ENCODE measurements at regions not wholly inside any gene's neighbourhood (a gene's known extent, or its start where the extent isn't known, plus 50 kb on each side); places are given as distances from the start of the nearest gene placed in this dataset.
A peak's percentile ranks its signal among the peaks of the same experiment; 100 is the strongest.

DNA sequence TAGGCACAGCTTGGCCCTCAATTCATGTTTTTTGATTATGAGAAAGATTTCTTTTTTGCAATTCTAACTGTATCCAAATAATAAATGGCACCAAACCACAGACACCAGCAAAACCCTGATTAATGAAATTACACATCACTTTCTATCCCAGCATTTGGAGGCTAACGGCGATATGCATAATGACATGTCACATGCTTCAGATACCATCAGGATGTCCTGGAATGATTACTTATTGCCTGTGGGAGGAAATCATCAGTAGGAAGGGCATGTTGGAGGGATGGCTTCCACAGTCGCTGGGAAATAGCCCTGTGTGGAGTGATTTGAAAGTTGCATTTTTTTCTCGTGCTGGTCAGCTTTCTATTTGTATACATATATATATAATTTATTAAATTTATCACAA, 121.7 kb downstream of the CMPK2 start:
- DNase-seq (ENCODE audit: low read depth) = no peak

- DNase-seq (ENCODE audit: low read depth) = no peak
Measured at GRCh38 chr2:6747433-6747832, 118.3 kb downstream of the CMPK2 start.

GRCh38 chr2:6748406-6749067, 117.2 kb downstream of the CMPK2 start:
- no peak for DNase-seq (ENCODE audit: low read depth)

GRCh38 chr2:6749962-6750361, 115.7 kb downstream of the CMPK2 start:
- no peak for DNase-seq (ENCODE audit: low read depth)

DNA sequence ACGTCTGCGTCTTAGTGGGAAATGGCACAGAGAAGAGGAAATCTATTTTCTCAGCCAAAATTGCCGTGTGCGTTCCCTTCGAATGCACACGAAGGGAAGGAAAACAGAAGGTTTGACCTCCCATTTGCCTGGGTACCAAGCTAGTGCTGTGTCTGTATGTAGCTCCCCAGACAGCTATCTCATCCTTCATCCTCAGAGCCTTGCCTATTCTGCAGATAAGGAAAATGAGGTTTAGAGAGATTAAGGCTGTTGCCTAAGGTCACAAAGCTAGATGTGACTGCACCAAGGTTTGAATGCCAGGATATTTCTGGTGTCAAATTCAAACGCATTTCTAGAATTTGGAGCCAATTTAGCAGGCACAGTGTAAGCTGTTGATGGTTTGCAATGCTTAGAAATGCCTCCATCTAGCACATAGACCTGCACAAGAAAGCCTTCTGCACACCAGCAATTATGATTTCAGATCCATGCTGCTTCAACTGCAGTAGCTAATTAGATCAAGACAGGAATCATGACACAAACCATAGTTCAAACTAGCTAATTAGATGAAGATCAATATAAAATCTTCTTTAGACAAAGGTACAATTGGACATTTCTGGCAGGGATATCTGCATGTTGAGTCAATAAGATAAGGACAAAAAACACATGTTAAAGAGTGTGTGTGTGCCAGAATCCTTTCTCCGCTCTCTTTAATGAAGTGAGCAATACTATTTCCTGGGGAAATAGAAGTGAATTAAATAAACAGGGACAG, 115.1 kb downstream of the CMPK2 start:
- DNase-seq (ENCODE audit: low read depth) = no peak

DNA sequence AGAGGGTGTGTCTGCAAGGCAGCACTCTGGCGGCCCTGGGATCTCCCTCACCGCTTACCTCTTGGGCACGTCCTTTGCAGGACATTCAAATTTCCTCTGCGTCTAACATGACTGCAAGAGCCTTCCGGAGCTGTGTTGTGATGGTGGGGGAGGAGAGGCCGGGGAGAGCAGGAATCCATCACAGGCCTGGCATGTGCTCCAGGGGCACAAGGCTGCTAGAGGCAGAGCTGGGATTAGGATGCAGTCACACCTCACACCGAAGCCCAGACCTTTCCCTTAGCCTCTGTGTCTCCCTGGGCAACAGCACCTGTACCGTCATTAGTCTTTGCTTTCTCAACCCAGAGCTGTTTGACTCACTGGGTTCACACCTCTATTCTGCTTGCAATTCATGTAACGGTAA, 111.3 kb downstream of the CMPK2 start:
- DNase-seq (ENCODE audit: low read depth) = no peak

GRCh38 chr2:6755456-6755855, 110.3 kb downstream of the CMPK2 start:
- no peak for DNase-seq (ENCODE audit: low read depth)

DNA sequence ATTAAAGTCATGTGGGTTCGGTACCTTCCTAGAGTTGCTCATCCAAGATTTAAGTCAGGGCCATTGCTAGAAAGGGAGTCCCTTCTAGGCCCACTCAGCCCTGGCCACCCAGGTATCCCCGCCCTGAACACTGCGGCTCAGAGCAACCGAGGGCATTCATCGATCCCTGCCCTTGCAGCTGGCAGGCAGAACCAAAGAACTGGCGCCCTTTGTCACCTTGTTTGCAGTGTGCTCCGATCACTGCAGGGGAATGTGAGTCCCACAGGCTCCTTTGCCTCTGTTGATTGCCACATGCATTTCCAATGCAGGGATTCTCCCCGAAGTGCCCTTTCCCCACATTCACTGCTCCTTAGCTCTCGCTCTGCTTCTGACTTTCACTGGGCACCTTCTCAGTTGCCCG, 108.5 kb downstream of the CMPK2 start:
- no peak for DNase-seq (ENCODE audit: low read depth)

GRCh38 chr2:6759689-6760088, 106.0 kb downstream of the CMPK2 start:
- no peak for DNase-seq (ENCODE audit: low read depth)

DNA sequence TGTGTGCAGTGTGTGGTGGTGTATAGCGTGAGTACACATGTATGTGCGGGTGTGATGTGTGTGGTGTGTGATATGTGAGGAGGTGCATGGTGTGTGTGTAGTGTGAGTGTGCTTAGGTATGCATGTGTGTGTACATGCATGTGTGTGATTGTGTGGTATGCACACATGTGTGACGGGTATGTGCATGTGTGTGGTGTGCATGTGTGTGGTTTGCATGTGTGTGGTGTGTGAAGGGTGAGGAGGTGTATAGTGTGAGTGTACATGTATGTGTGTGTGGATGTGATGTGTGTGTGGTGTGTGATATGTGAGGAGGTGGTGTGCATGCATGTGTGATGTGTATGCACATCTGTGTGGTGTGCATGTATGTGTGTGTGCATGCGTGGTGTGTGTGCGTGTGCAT, 105.6 kb downstream of the CMPK2 start:
- no peak for DNase-seq (ENCODE audit: low read depth)

- no peak for DNase-seq (ENCODE audit: low read depth)
Measured at GRCh38 chr2:6764968-6765723, 100.6 kb downstream of the CMPK2 start.

DNA sequence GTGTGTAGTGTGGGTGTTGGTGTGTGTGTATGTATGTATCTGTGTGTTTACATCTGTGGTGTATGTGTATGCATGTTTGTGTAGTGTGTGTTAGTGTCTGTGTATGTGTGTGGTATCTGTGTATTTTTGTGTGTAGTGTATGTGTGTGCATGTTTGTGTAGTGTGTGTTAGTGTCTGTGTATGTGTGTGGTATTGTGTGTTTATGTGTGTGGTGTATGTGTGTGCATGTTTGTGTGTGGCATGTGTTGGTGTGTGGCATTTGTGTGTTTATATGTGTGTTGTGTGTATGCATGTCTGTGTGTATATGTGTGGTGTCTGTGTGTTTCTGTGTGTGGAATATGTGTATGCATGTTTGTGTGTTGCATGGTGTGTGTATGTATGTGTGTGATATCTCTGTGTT, 96.4 kb downstream of the CMPK2 start:
- DNase-seq (ENCODE audit: low read depth) = no peak

DNA sequence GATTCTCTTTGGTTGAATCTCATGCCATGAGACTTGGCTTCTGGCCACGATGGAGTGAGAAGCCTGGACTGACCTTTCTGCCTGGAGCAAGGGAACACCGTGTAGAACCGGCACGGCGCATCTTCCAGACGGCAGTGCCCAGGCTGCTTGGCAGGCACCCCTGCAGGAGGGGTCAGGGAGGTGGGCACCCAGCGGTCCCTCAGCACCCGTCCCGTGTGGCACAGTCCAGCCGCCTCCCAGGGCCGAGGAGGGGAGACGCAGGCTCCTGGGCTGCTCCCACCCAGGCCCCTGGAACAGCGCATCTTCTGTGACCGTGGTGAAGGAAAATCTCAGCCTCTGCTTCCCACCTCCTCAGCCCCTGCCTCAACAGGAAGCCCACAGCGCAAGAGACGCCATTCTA, 95.7 kb downstream of the CMPK2 start:
- no peak for DNase-seq (ENCODE audit: low read depth)

- DNase-seq (ENCODE audit: low read depth) = no peak
Measured at GRCh38 chr2:6771634-6772611, 93.8 kb downstream of the CMPK2 start.

- DNase-seq (ENCODE audit: low read depth) = peak; percentile 41
Measured at GRCh38 chr2:6773007-6773693, 92.6 kb downstream of the CMPK2 start.

DNA sequence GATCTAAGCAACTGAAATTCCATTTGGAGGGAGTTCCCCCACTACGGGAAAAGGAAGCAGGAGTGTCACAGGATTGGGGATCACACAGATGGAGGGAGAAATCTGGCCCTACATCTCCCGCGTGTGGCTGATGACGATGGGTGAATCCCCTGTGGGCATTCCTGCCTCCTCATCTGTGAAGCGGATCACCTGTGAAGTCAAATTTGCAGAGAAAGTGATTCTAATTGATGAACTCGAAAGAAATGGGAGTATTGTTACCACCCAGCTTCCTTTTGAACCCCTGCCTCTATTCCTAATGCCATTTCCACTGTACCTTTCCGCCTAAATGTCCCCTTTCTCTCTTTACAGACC, 92.0 kb downstream of the CMPK2 start:
- DNase-seq (ENCODE audit: low read depth) = no peak

- no peak for DNase-seq (ENCODE audit: low read depth)
Measured at GRCh38 chr2:6776125-6776524, 89.6 kb downstream of the CMPK2 start.

- no peak for DNase-seq (ENCODE audit: low read depth)
Measured at GRCh38 chr2:6777626-6778025, 88.1 kb downstream of the CMPK2 start.

- no peak for DNase-seq (ENCODE audit: low read depth)
Measured at GRCh38 chr2:6780765-6781274, 84.9 kb downstream of the CMPK2 start.

DNA sequence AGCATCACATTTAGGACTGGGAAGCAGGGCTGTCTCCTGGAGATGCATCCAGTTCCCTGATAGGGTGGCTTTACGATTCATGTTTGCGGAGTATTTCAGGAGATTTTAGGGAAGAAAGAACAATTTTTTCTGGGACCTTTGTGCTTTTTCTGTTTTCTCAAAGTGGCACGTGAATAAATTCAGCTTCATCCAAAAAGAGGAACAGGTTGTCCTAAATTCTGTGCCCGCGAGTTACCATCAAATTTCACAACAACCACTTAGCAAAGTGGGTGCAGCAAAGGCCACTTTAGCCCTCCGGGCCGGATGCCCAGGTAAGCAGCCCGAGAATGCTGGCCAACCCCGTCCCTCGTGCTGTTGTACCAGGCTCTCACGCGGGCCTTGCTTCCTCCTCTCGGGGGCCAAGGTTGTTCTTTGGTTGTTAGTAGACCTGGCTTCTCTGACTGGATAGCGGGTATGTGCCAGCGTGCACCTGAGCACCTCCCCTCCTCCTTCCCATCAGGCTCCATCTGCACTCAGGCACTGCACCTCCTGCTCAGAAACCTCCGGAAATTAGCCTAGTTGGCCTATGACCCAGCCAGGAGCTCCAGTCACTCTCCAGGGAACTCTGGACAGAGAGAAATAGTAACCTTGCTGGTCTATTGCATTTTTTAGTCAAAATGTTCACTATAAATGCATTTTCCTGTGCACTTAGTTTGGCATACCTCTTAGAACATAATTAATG, 83.0 kb downstream of the CMPK2 start:
- no peak for DNase-seq (ENCODE audit: low read depth)

GRCh38 chr2:6783238-6783614, 82.5 kb downstream of the CMPK2 start:
- no peak for DNase-seq (ENCODE audit: low read depth)
